Breast epithelium (tissue), 4 donors: ENCODE measurements at regions not wholly inside any gene's neighbourhood (a gene's known extent, or its start where the extent isn't known, plus 50 kb on each side); places are given as distances from the start of the nearest gene placed in this dataset.

Experiments
- DNase-seq, 2 donors: peaks; one replicate each; pipeline ENCODE4 v3.0.0-alpha.2; 2019; ENCODE audit warnings: low spot score in 2 of 2
- H3K27ac ChIP-seq, 2 donors: fragments of 200-600 bp; sonication (generic) in 1 of 2; one replicate each; pipeline ENCODE4 v1.5.1; 2016 to 2019; ENCODE audit warnings: mild to moderate bottlenecking in 1 of 2
- H3K27me3 ChIP-seq, 2 donors: fragments of 200-600 bp; sonication (generic) in 1 of 2; one replicate each; pipeline versions ENCODE4 v1.5.1 to v1.6.0; 2017 to 2019; ENCODE audit warnings: control low read depth in 1 of 2, mild to moderate bottlenecking in 1 of 2
- H3K36me3 ChIP-seq: fragments of 200-600 bp; one replicate; pipeline ENCODE4 v1.5.1; 2019
- H3K4me1 ChIP-seq, 2 donors: fragments of 200-600 bp; sonication (generic); one replicate each; pipeline ENCODE4 v1.5.1; 2016 to 2019; ENCODE audit warnings: control low read depth in 1 of 2
- H3K4me3 ChIP-seq, 3 donors: fragments of 200-600 bp; sonication (generic); 1 replicate in 2 of 3; 2 replicates in 1 of 3; pipeline ENCODE4 v1.5.1; 2016 to 2019; ENCODE audit warnings: mild to moderate bottlenecking in 3 of 3, moderate library complexity in 2 of 3
- H3K9me3 ChIP-seq, 2 donors: fragments of 200-600 bp; sonication (generic) in 1 of 2; one replicate each; pipeline ENCODE4 v1.5.1; 2016 to 2019; ENCODE audit warnings: control low read depth in 1 of 2
- POLR2A ChIP-seq: fragments of 450-650 bp; IDR thresholded peaks from one replicate; pipeline ENCODE4 v1.6.1; 2016; ENCODE audit warnings: antibody characterized with exemption, mild to moderate bottlenecking, moderate library complexity
- POLR2AphosphoS5 ChIP-seq, 3 donors: sonication (generic); formaldehyde crosslinking; IDR thresholded peaks; one replicate each; pipeline ENCODE4 v1.6.1; 2017; ENCODE audit warnings: antibody characterized with exemption in 3 of 3
- intact Hi-C: fragments of 100-400 bp; cut with DNase I; formaldehyde crosslinking; loops from one replicate; pipeline ENCODE4 v1.15.1; 2023; ENCODE audit warnings: low total_unique reads
- TF ChIP-seq, protein P1 (sequence below), 3 donors: fragments of 450-650 bp; IDR thresholded peaks; one replicate each; pipeline ENCODE4 v1.5.1; 2016 to 2017; ENCODE audit warnings: antibody characterized with exemption in 3 of 3, mild to moderate bottlenecking in 3 of 3, moderate library complexity in 3 of 3

DNA sequence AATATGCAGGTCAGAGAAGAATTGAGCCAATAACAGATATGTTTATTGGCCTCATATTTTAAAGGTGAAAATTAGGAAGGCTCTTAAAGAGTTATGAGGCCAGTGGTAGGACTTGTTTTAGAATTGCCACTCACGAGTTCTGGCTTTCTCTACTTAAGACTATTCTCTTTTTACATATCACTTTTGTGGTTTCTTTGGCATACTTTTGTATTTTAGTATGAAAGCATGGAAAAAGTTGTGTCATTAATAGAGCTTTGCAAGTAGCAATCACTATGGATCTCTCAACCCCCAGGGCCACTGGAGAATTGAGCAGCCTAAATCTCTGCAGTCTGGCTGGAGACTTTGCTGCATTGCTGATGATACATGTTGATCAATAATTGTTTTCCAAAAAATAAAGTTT, 64.6 kb upstream of the SOX21 start:
- no peaks in the 10 kb centered on the region for H3K9me3 ChIP-seq
- no peaks in the 10 kb centered on the region for H3K4me1 ChIP-seq
- no peaks in the 10 kb centered on the region for H3K27me3 ChIP-seq
- intact Hi-C loops = no loop called here
- no peak overlapping the region for H3K4me3 ChIP-seq
- DNase-seq = no peak
- TF ChIP-seq, protein P1, sequence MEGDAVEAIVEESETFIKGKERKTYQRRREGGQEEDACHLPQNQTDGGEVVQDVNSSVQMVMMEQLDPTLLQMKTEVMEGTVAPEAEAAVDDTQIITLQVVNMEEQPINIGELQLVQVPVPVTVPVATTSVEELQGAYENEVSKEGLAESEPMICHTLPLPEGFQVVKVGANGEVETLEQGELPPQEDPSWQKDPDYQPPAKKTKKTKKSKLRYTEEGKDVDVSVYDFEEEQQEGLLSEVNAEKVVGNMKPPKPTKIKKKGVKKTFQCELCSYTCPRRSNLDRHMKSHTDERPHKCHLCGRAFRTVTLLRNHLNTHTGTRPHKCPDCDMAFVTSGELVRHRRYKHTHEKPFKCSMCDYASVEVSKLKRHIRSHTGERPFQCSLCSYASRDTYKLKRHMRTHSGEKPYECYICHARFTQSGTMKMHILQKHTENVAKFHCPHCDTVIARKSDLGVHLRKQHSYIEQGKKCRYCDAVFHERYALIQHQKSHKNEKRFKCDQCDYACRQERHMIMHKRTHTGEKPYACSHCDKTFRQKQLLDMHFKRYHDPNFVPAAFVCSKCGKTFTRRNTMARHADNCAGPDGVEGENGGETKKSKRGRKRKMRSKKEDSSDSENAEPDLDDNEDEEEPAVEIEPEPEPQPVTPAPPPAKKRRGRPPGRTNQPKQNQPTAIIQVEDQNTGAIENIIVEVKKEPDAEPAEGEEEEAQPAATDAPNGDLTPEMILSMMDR (IDR thresholded peaks at IDR 0.05) = no peak
- no peak overlapping the region for H3K27ac ChIP-seq
- H3K36me3 ChIP-seq = no peaks in the 10 kb centered on the region

DNA sequence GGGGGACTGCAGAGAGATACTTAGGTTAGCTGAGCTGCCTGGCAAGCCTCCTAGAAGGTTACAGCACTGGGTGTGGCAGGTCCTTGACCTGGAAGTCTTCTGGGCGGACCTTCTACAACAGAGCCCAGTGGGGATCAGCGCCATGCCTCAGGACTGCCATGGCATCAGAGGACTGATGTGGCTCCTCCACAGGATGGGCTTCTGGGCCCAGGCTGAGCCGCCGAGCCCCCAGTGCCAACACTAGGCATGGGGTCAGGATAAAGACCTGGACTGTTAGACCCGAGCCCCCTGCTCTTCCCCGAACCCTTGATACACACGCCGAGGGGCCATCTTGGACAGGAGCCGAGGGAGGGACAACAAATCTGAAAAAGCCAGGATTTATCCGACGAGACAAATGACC, 64.0 kb upstream of the SOX21 start:
- no peaks in the 10 kb centered on the region for H3K36me3 ChIP-seq
- no peaks in the 10 kb centered on the region for H3K9me3 ChIP-seq
- H3K4me1 ChIP-seq = no peaks in the 10 kb centered on the region
- no peak overlapping the region for H3K4me3 ChIP-seq
- DNase-seq = no peak
- H3K27me3 ChIP-seq = no peaks in the 10 kb centered on the region
- TF ChIP-seq, protein P1 (IDR thresholded peaks at IDR 0.05) = no peak
- H3K27ac ChIP-seq = no peak overlapping the region
- intact Hi-C loops = no loop called here

DNA sequence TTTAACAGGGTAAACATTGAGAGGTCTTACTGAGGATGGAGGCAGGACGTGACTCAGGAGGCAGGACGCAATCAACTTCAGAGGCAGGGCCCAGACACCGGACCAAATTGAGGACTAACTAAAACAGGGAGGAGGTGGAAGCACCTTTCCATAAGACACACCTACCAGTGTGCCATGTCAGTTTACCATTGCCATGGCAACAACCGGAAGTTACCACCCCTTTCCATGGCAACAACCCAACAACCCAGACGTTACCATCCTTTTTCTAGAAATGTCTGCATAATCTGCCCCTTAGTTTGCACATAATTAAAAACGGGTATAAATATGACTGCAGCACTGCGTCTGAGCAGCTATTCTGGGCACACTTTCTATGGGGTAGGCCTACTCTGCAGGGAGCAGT, 53.5 kb upstream of the SOX21 start:
- Histone ChIP-seq H3K4me3 (no peak overlapping the region), H3K9me3 (peaks cover 0 to 10% of the 10 kb centered on the region in 2 donors), H3K4me1 (no peaks in the 10 kb centered on the region), H3K36me3 (no peaks in the 10 kb centered on the region), H3K27ac (no peak overlapping the region), H3K27me3 (no peaks in the 10 kb centered on the region)
- TF ChIP-seq POLR2A (no peak), POLR2AphosphoS5 (IDR thresholded peaks at IDR 0.05) (no peak)
- TF ChIP-seq, protein P1 (IDR thresholded peaks at IDR 0.05) = no peak
- intact Hi-C loops = no loop called here
- no peak for DNase-seq

DNA sequence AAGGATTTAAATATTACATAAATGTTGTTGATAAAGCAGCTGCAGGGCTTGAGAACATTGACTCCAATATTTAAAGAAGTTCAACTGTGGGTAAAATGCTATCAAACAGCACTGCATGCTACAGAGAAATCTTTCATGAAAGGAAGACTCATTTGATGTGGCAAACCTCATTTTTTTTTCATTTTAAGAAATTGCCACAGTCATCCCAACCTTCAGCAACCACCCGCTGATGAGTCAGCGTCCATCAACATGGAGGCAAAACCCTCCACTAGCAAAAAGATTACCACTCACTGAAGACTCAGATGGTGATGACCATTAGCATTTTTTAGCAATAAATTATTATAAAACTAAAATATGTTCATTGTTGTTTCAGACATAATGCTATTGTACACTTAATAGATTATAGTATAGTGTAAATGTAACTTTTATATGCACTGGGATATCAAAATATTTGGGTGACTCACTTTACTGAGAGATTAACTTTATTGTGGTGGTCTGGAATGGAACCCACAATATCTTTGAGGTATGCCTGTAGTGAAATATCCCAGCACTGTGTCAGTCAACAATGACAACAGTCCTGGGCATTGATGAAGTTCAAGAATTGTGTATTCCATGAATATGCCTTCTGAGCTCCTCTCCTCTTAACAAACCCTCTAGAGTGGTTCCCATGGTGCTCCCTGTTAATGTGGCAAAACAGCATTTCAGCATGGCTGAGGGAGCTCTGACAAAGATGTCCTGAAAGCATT, 52.4 kb upstream of the SOX21 start:
- intact Hi-C loops = no loop called here
- DNase-seq = no peak
- Histone ChIP-seq H3K9me3 (peaks cover 0 to 10% of the 10 kb centered on the region in 2 donors), H3K4me1 (no peaks in the 10 kb centered on the region), H3K36me3 (no peaks in the 10 kb centered on the region), H3K4me3 (no peak overlapping the region), H3K27ac (no peak overlapping the region), H3K27me3 (no peaks in the 10 kb centered on the region)
- no peak for TF ChIP-seq POLR2A
- TF ChIP-seq, protein P1 (IDR thresholded peaks at IDR 0.05) = no peak
